HEK293 (cell line): ENCODE measurements at regions not wholly inside any gene's neighbourhood (a gene's known extent, or its start where the extent isn't known, plus 50 kb on each side); places are given as distances from the start of the nearest gene placed in this dataset.
"Not testable (repeated sequence)": the region's sequence is repeated elsewhere in the genome, so short reads cannot be mapped to it uniquely, and the experiment has no call there.

Source experiments
- BCL11A ChIP-seq: fragments of 450-650 bp; formaldehyde crosslinking; IDR thresholded peaks from 2 replicates; pipeline ENCODE4 v1.5.1; 2016; ENCODE audit warnings: low read depth, missing biosample characterization, missing genetic modification characterization
- SCRT1 ChIP-seq: fragments of 450-650 bp; formaldehyde crosslinking; IDR thresholded peaks from 2 replicates; pipeline ENCODE4 v1.5.1; 2016; ENCODE audit warnings: missing biosample characterization, missing genetic modification characterization, borderline replicate concordance
- SETDB1 ChIP-seq: IDR thresholded peaks from one replicate; pipeline ENCODE4 v1.6.1; 2017; ENCODE audit warnings: mild to moderate bottlenecking, low read length, moderate library complexity, mixed read lengths; ENCODE audit not compliant: insufficient read length
- ZNF473 ChIP-seq: fragments of 450-650 bp; formaldehyde crosslinking; IDR thresholded peaks from 2 replicates; pipeline ENCODE4 v1.5.1; 2017; ENCODE audit warnings: missing biosample characterization, missing genetic modification characterization
- TF ChIP-seq, protein P1 (sequence below): fragments of 450-650 bp; formaldehyde crosslinking; IDR thresholded peaks from 2 replicates; pipeline ENCODE4 v1.5.1; 2016; ENCODE audit warnings: missing biosample characterization, missing genetic modification characterization

DNA sequence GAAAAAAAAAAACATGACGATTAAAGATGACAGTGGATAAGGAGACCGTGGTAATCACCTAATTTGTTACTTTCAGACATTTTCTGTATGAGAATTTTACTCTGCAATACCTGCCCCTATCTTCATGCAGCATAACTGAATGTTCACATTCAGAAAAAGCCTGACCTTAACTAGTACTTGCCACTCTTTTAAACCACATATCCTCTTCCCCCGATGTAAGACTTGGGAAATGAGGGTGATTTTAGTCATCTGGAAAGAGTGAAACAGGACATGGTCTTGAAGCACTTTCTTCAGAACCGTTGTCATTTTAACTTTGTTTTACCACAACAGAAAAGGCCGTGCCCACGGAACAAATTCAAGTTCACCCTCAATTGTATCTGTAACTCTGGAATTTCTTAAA lies 318.5 kb downstream of the BCL2L11 start:
- not testable (repeated sequence) for TF ChIP-seq SCRT1; ZNF473 (tag by site-specific recombination); SETDB1; BCL11A (tag by site-specific recombination)
- TF ChIP-seq, protein P1, sequence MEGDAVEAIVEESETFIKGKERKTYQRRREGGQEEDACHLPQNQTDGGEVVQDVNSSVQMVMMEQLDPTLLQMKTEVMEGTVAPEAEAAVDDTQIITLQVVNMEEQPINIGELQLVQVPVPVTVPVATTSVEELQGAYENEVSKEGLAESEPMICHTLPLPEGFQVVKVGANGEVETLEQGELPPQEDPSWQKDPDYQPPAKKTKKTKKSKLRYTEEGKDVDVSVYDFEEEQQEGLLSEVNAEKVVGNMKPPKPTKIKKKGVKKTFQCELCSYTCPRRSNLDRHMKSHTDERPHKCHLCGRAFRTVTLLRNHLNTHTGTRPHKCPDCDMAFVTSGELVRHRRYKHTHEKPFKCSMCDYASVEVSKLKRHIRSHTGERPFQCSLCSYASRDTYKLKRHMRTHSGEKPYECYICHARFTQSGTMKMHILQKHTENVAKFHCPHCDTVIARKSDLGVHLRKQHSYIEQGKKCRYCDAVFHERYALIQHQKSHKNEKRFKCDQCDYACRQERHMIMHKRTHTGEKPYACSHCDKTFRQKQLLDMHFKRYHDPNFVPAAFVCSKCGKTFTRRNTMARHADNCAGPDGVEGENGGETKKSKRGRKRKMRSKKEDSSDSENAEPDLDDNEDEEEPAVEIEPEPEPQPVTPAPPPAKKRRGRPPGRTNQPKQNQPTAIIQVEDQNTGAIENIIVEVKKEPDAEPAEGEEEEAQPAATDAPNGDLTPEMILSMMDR, result not testable (repeated sequence)
